ENCODE measurements at regions not wholly inside any gene's neighbourhood (a gene's known extent, or its start where the extent isn't known, plus 50 kb on each side); places are given as distances from the start of the nearest gene placed in this dataset.
"Not testable (repeated sequence)": the region's sequence is repeated elsewhere in the genome, so short reads cannot be mapped to it uniquely, and the experiment has no call there.

- DNase-seq = no peak
Observed at GRCh38 chr6:141445928-141446628, 686.6 kb upstream of the GJE1 start.

GRCh38 chr6:141443668-141444289, 688.9 kb upstream of the GJE1 start:
- DNase-seq = no peak

- no peak for DNase-seq
Observed at GRCh38 chr6:141443032-141443431, 689.7 kb upstream of the GJE1 start.

- no peak for DNase-seq
Observed at GRCh38 chr6:141439513-141439912, 693.2 kb upstream of the GJE1 start.

- DNase-seq = no peak
Observed at GRCh38 chr6:141437685-141438084, 695.0 kb upstream of the GJE1 start.

GRCh38 chr6:141437011-141437410, 695.7 kb upstream of the GJE1 start:
- DNase-seq = no peak

- DNase-seq = no peak
Observed at GRCh38 chr6:141426400-141426980, 706.2 kb upstream of the GJE1 start.

GRCh38 chr6:141421378-141421777, 711.3 kb upstream of the GJE1 start:
- no peak for DNase-seq

GRCh38 chr6:141418076-141418475, 714.6 kb upstream of the GJE1 start:
- DNase-seq = no peak

GRCh38 chr6:141415896-141416295, 716.8 kb upstream of the GJE1 start:
- DNase-seq = no peak

- DNase-seq = no peak
Observed at GRCh38 chr6:141413196-141413595, 719.5 kb upstream of the GJE1 start.

GRCh38 chr6:141406761-141407160, 726.0 kb upstream of the GJE1 start:
- DNase-seq = no peak

GRCh38 chr6:141403827-141404226, 728.9 kb upstream of the GJE1 start:
- DNase-seq = no peak

GRCh38 chr6:141403103-141403502, 729.6 kb upstream of the GJE1 start:
- no peak for DNase-seq

GRCh38 chr6:141402489-141402888, 730.2 kb upstream of the GJE1 start:
- no peak for DNase-seq

GRCh38 chr6:141401851-141402250, 730.9 kb upstream of the GJE1 start:
- no peak for DNase-seq

GRCh38 chr6:141401168-141401567, 731.6 kb upstream of the GJE1 start:
- DNase-seq = no peak

- no peak for DNase-seq
Observed at GRCh38 chr6:141398949-141399348, 733.8 kb upstream of the GJE1 start.

GRCh38 chr6:141395443-141396008, 737.2 kb upstream of the GJE1 start:
- no peak for DNase-seq

GRCh38 chr6:141394565-141395051, 738.1 kb upstream of the GJE1 start:
- DNase-seq = no peak

- DNase-seq = no peak
Observed at GRCh38 chr6:141394125-141394536, 738.6 kb upstream of the GJE1 start.

GRCh38 chr6:141393405-141394124, 739.2 kb upstream of the GJE1 start:
- DNase-seq = no peak

GRCh38 chr6:141391135-141391534, 741.6 kb upstream of the GJE1 start:
- not testable (repeated sequence) for DNase-seq

Data from RPMI8226 (cell line).